Ovary (tissue), 3 donors: ENCODE measurements at regions not wholly inside any gene's neighbourhood (a gene's known extent, or its start where the extent isn't known, plus 50 kb on each side); places are given as distances from the start of the nearest gene placed in this dataset.

Source experiments
- EP300 ChIP-seq: sonication (generic); formaldehyde crosslinking; IDR thresholded peaks from one replicate; pipeline ENCODE4 v1.6.1; 2017; ENCODE audit warnings: antibody characterized with exemption
- POLR2A ChIP-seq: fragments of 450-650 bp; IDR thresholded peaks from one replicate; pipeline ENCODE4 v1.6.1; 2017; ENCODE audit warnings: antibody characterized with exemption, mild to moderate bottlenecking, moderate library complexity
- TF ChIP-seq, protein P1 (sequence below), 3 donors: fragments of 450-650 bp in 2 of 3; fragments of 200-600 bp in 1 of 3; IDR thresholded peaks; one replicate each; pipeline versions ENCODE4 v1.5.1 to v1.8.0; 2016 to 2022; ENCODE audit warnings: antibody characterized with exemption in 3 of 3, mild to moderate bottlenecking in 1 of 3
- donor health status: DM: no; HTN: no; CAD: no.

DNA sequence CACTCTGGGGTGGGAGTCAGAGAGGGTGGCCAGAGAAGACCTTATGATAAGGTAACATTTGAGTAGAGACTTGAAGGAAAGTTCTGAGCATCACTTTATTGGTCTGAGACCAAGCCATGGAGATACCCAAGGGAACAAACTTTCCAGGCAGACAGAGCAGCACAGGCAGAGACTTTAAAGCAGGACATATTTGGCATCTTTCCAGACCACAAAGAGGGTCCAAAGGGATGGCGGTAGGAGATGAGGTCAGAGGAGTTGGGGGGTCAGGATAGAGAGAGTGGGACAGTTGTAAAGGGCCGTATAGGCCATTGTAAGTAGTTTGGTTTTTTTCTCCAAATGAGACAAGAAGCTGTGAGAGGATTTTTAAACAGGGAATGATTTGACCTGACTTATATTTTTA, 344.4 kb downstream of the SEC23A start:
- TF ChIP-seq, protein P1, sequence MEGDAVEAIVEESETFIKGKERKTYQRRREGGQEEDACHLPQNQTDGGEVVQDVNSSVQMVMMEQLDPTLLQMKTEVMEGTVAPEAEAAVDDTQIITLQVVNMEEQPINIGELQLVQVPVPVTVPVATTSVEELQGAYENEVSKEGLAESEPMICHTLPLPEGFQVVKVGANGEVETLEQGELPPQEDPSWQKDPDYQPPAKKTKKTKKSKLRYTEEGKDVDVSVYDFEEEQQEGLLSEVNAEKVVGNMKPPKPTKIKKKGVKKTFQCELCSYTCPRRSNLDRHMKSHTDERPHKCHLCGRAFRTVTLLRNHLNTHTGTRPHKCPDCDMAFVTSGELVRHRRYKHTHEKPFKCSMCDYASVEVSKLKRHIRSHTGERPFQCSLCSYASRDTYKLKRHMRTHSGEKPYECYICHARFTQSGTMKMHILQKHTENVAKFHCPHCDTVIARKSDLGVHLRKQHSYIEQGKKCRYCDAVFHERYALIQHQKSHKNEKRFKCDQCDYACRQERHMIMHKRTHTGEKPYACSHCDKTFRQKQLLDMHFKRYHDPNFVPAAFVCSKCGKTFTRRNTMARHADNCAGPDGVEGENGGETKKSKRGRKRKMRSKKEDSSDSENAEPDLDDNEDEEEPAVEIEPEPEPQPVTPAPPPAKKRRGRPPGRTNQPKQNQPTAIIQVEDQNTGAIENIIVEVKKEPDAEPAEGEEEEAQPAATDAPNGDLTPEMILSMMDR (IDR thresholded peaks at IDR 0.05): no peak
- TF ChIP-seq POLR2A (no peak), EP300 (no peak)
